ENCODE measurements at regions not wholly inside any gene's neighbourhood (a gene's known extent, or its start where the extent isn't known, plus 50 kb on each side); places are given as distances from the start of the nearest gene placed in this dataset.
"Not testable (repeated sequence)": the region's sequence is repeated elsewhere in the genome, so short reads cannot be mapped to it uniquely, and the experiment has no call there.

DNA sequence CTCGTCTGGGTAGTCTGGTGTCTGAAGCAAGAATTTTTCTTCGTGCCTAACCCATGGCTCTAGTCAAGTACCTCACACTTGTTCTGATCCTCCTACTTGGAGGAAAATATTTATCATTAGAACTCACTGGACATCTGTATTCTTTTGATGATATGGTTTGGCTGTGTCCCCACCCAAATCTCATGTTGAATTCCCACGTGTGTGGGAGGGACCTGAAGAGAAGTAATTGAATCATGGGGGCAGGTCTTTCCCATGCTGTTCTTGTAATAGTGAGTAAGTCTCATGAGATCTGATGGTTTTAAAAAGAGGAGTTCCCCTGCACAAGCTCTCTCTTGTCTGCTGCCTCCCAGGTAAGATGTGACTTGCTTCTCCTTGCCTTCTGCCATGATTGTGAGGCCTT is 137.7 kb upstream of the TSC22D2 start:
- H3K27me3 ChIP-seq (replicated peaks in 1 of 4; ENCODE audit: control insufficient read depth in 3 of 4, extremely low read depth in 1 of 4, insufficient read depth in 3 of 4, low read length in 3 of 4); H2AFZ ChIP-seq (ENCODE audit: low read length); H3K14ac ChIP-seq (ENCODE audit: insufficient read length); H3K9me3 ChIP-seq (ENCODE audit: insufficient read depth in 2 of 2, low read depth in 1 of 2, low read length in 1 of 2); H3K27ac ChIP-seq (ENCODE audit: low read depth, low read length); H2BK5ac ChIP-seq (ENCODE audit: low read depth, low read length); H3K36me3 ChIP-seq (ENCODE audit: control insufficient read depth in 2 of 4, insufficient read depth in 4 of 4, low read length in 3 of 4); H4K20me1 ChIP-seq (replicated peaks in 1 of 2; ENCODE audit: control insufficient read depth in 1 of 2, insufficient read depth in 2 of 2, low read length in 2 of 2); H2AK5ac ChIP-seq (ENCODE audit: low read depth, low read length); H4K91ac ChIP-seq (replicated peaks; ENCODE audit: insufficient read length, low read length); POLR2A ChIA-PET (ENCODE audit: partially characterized antibody); H3K4me1 ChIP-seq (replicated peaks in 1 of 4; ENCODE audit: control insufficient read depth in 3 of 4, insufficient read depth in 4 of 4, low read length in 3 of 4); H3K79me2 ChIP-seq (ENCODE audit: control insufficient read depth in 1 of 2, insufficient read depth in 2 of 2, low read length in 2 of 2); H3K18ac ChIP-seq (ENCODE audit: extremely low read depth, low read length); H3K79me1 ChIP-seq (ENCODE audit: low read depth, low read length); DNase-seq (ENCODE audit: low read depth in 1 of 2, low spot score in 2 of 2); H3K4me3 ChIP-seq (ENCODE audit: extremely low read depth in 1 of 4, insufficient read depth in 2 of 4, low read depth in 3 of 4, low read length in 4 of 4); H2BK15ac ChIP-seq (ENCODE audit: low read length); H3K56ac ChIP-seq (replicated peaks; ENCODE audit: insufficient read length, low read depth, low read length); H3K23me2 ChIP-seq (ENCODE audit: low read depth, low read length); H3K4ac ChIP-seq (replicated peaks; ENCODE audit: insufficient read length, low read depth, low read length); H3K9ac ChIP-seq (replicated peaks in 1 of 4; ENCODE audit: extremely low read depth in 1 of 4, low read depth in 3 of 4, low read length in 3 of 4); H2BK120ac ChIP-seq (replicated peaks; ENCODE audit: low read depth, low read length); CTCF ChIA-PET (ENCODE audit: partially characterized antibody); H2BK12ac ChIP-seq (ENCODE audit: low read depth, low read length); H3K23ac ChIP-seq (ENCODE audit: insufficient read length); H4K8ac ChIP-seq (ENCODE audit: extremely low read depth, insufficient read depth, low read length); H4K5ac ChIP-seq (ENCODE audit: insufficient read length, low read depth, low read length); H2BK20ac ChIP-seq (ENCODE audit: low read length); H3K4me2 ChIP-seq (ENCODE audit: insufficient read depth in 1 of 2, low read depth in 2 of 2, low read length in 2 of 2); FAIRE-seq: not testable (repeated sequence)
- 86% methylated on average over 3 of the region's 3 CpGs; no CpG with 5 or more reads in 1 of the 2 experiments for WGBS, 2 experiments (ENCODE audit: extremely low coverage in 1 of 2, insufficient coverage in 1 of 2, insufficient read length in 1 of 2, insufficient replicate concordance in 2 of 2, low coverage in 1 of 2, low lambda C conversion rate in 2 of 2, missing lambda C conversion rate in 1 of 2)
